Caco-2 (cell line): ENCODE measurements at regions not wholly inside any gene's neighbourhood (a gene's known extent, or its start where the extent isn't known, plus 50 kb on each side); places are given as distances from the start of the nearest gene placed in this dataset.
"Not testable (repeated sequence)": the region's sequence is repeated elsewhere in the genome, so short reads cannot be mapped to it uniquely, and the experiment has no call there.

Experiments used
- BruUV-seq: library from RNA; stranded (reverse); fragments of 400-500 nt; replicated peaks from 2 replicates; lab custom pipeline; 2021; lab: Mats Ljungman, UMichigan
- CTCF ChIA-PET: fragments of 300-600 bp; sonication (Branson Sonifier 250); formaldehyde crosslinking; loops from one replicate; lab custom pipeline; 2022; ENCODE audit warnings: antibody characterized with exemption; lab: Charles Lee
- POLR2A ChIA-PET: fragments of 300-600 bp; sonication (Branson Sonifier 250); formaldehyde crosslinking; loops from one replicate; lab custom pipeline; 2022; ENCODE audit warnings: antibody characterized with exemption; lab: Charles Lee
- DNase-seq, 2 experiments: peaks; one replicate each; pipeline versions ENCODE4 v3.0.0 to v3.0.0-alpha.2; 2020 to 2022
- H3K27me3 ChIP-seq: replicated peaks from 2 replicates; pipeline ENCODE4 v1.6.0; 2011; ENCODE audit warnings: low read length; ENCODE audit not compliant: control insufficient read depth, insufficient read depth
- H3K36me3 ChIP-seq: 2 replicates; pipeline ENCODE4 v1.5.1; 2011; ENCODE audit warnings: low read length; ENCODE audit not compliant: control insufficient read depth, insufficient read depth
- H3K4me1 ChIP-seq: fragments of 250-450 bp; sonication (Bioruptor Pico); 2 replicates; pipeline ENCODE4 v1.5.1; 2020; ENCODE audit warnings: mild to moderate bottlenecking
- H3K4me3 ChIP-seq: 2 replicates; pipeline ENCODE4 v1.5.1; 2011; ENCODE audit warnings: low read depth, mild to moderate bottlenecking, control low read depth, low read length
- H3K9me3 ChIP-seq: fragments of 250-450 bp; sonication (Bioruptor Pico); 2 replicates; pipeline ENCODE4 v1.5.1; 2020; ENCODE audit warnings: mild to moderate bottlenecking, moderate library complexity
- H3K27ac Mint-ChIP-seq: one replicate; pipeline ENCODE4 v1.8.0; 2022; ENCODE audit warnings: mixed read lengths; ENCODE audit not compliant: unreplicated experiment
- H3K27me3 Mint-ChIP-seq: one replicate; pipeline ENCODE4 v1.8.0; 2022; ENCODE audit warnings: mixed read lengths; ENCODE audit not compliant: insufficient read depth, unreplicated experiment
- H3K36me3 Mint-ChIP-seq: one replicate; pipeline ENCODE4 v1.8.0; 2022; ENCODE audit warnings: mild to moderate bottlenecking, mixed read lengths; ENCODE audit not compliant: insufficient read depth, unreplicated experiment
- H3K4me1 Mint-ChIP-seq: one replicate; pipeline ENCODE4 v1.8.0; 2022; ENCODE audit warnings: low read depth, mixed read lengths; ENCODE audit not compliant: unreplicated experiment
- H3K4me3 Mint-ChIP-seq: one replicate; pipeline ENCODE4 v1.8.0; 2022; ENCODE audit warnings: mild to moderate bottlenecking, moderate library complexity, mixed read lengths; ENCODE audit not compliant: unreplicated experiment
- H3K9me3 Mint-ChIP-seq: one replicate; pipeline ENCODE4 v1.8.0; 2022; ENCODE audit warnings: mixed read lengths; ENCODE audit not compliant: unreplicated experiment
- intact Hi-C: fragments of 100-400 bp; cut with micrococcal nuclease; formaldehyde crosslinking; loops from one replicate; pipeline ENCODE4 v1.10.0; 2022; ENCODE audit not compliant: unreplicated experiment

GRCh38 chr6:57792720-57793397 is 475.4 kb downstream of the PRIM2 start:
- DNase-seq, H3K27me3 ChIP-seq, CTCF ChIA-PET, H3K36me3 Mint-ChIP-seq, intact Hi-C loops, H3K4me1 Mint-ChIP-seq, H3K4me3 Mint-ChIP-seq, H3K27ac Mint-ChIP-seq, H3K27me3 Mint-ChIP-seq, H3K36me3 ChIP-seq, H3K9me3 ChIP-seq, H3K4me3 ChIP-seq, H3K4me1 ChIP-seq, POLR2A ChIA-PET, H3K9me3 Mint-ChIP-seq, BruUV-seq: not testable (repeated sequence)

- H3K4me1 ChIP-seq, POLR2A ChIA-PET, H3K4me3 ChIP-seq, DNase-seq, H3K4me1 Mint-ChIP-seq, H3K27me3 Mint-ChIP-seq, H3K36me3 Mint-ChIP-seq, BruUV-seq, H3K4me3 Mint-ChIP-seq, H3K36me3 ChIP-seq, H3K27ac Mint-ChIP-seq, H3K9me3 ChIP-seq, CTCF ChIA-PET, intact Hi-C loops, H3K9me3 Mint-ChIP-seq, H3K27me3 ChIP-seq: not testable (repeated sequence)
Observed at GRCh38 chr6:57793398-57793762, 475.9 kb downstream of the PRIM2 start.

GRCh38 chr6:57799703-57800479 is 482.5 kb downstream of the PRIM2 start:
- BruUV-seq, H3K4me3 Mint-ChIP-seq, intact Hi-C loops, H3K9me3 Mint-ChIP-seq, H3K36me3 ChIP-seq, H3K4me1 Mint-ChIP-seq, POLR2A ChIA-PET, H3K27me3 ChIP-seq, H3K36me3 Mint-ChIP-seq, CTCF ChIA-PET, H3K4me1 ChIP-seq, H3K4me3 ChIP-seq, H3K9me3 ChIP-seq, H3K27ac Mint-ChIP-seq, DNase-seq, H3K27me3 Mint-ChIP-seq: not testable (repeated sequence)

GRCh38 chr6:57808581-57808980 is 491.2 kb downstream of the PRIM2 start:
- H3K36me3 Mint-ChIP-seq, H3K4me1 Mint-ChIP-seq, H3K4me3 Mint-ChIP-seq, BruUV-seq, DNase-seq, H3K4me1 ChIP-seq, H3K27me3 ChIP-seq, H3K36me3 ChIP-seq, intact Hi-C loops, CTCF ChIA-PET, POLR2A ChIA-PET, H3K27ac Mint-ChIP-seq, H3K4me3 ChIP-seq, H3K9me3 Mint-ChIP-seq, H3K9me3 ChIP-seq: not testable (repeated sequence)
- peaks cover 20% of the 10 kb centered on the region for H3K27me3 Mint-ChIP-seq

- H3K4me3 Mint-ChIP-seq, H3K9me3 ChIP-seq, BruUV-seq, H3K4me1 Mint-ChIP-seq, H3K27ac Mint-ChIP-seq, H3K4me1 ChIP-seq, CTCF ChIA-PET, DNase-seq, POLR2A ChIA-PET, H3K36me3 Mint-ChIP-seq, H3K27me3 ChIP-seq, intact Hi-C loops, H3K4me3 ChIP-seq, H3K9me3 Mint-ChIP-seq, H3K36me3 ChIP-seq: not testable (repeated sequence)
- H3K27me3 Mint-ChIP-seq = peaks cover 20% of the 10 kb centered on the region
Observed at GRCh38 chr6:57809454-57809853, 492.0 kb downstream of the PRIM2 start.

GRCh38 chr6:57813271-57814075 is 496.0 kb downstream of the PRIM2 start:
- DNase-seq, H3K4me3 ChIP-seq, H3K9me3 ChIP-seq, BruUV-seq, H3K27me3 ChIP-seq, H3K36me3 ChIP-seq, H3K36me3 Mint-ChIP-seq, H3K4me3 Mint-ChIP-seq, POLR2A ChIA-PET, H3K4me1 ChIP-seq, intact Hi-C loops, H3K9me3 Mint-ChIP-seq, CTCF ChIA-PET, H3K27ac Mint-ChIP-seq, H3K4me1 Mint-ChIP-seq: not testable (repeated sequence)
- peaks cover 20% of the 10 kb centered on the region for H3K27me3 Mint-ChIP-seq
